Hepatic stellate cell (primary cell): ENCODE measurements at regions not wholly inside any gene's neighbourhood (a gene's known extent, or its start where the extent isn't known, plus 50 kb on each side); places are given as distances from the start of the nearest gene placed in this dataset.

Source experiments
- DNase-seq: peaks from one replicate; pipeline ENCODE4 v3.0.0; 2011; ENCODE audit warnings: low spot score

- DNase-seq = no peak
These were observed 181.1 kb downstream of the TGFB2 start for GRCh38 chr1:218526198-218526580.

DNA sequence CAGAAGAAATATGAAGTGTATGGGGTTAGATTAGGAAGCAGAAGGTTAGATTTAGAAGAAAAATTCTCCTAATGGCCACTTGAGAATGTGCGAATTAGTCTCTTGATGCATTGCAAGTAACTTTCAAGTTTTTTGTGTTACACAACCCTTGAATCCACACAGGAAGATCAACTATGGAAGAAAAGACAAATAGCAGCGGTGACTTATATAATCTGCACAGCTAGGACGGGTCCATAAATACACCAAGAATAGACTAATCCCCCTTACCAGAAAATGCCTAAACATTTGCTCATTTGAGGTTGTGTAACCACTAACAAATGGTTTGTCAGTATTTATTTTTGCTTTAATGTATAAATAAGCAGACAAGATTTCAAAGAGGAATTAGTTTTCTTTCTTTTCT lies 182.6 kb downstream of the TGFB2 start:
- DNase-seq = peak; percentile 34

GRCh38 chr1:218529646-218530300 lies 184.6 kb downstream of the TGFB2 start:
- peak; percentile 12 for DNase-seq

DNA sequence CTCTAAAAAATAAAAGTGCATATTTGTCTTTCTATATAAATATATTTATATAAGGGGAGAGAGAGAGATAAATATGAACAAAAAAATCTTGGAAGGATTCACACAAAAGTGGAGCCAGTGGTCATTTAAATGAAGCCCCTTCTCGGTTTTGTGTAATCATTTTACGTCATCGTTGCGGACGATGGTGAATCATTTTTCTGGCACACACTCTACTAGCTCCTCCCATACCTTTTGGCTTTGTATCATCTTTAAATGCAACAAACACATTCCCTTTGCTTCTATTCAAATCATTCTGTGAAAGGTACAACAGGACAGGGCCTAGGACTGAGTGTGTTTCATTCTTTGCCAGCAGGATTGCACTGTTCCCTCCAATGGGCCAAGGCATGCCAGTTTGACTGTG lies 186.8 kb downstream of the TGFB2 start:
- DNase-seq = no peak

- DNase-seq = no peak
These were observed 191.3 kb downstream of the TGFB2 start for GRCh38 chr1:218536296-218536986.

GRCh38 chr1:218537122-218537913 lies 192.2 kb downstream of the TGFB2 start:
- peak; percentile 35 for DNase-seq

- no peak for DNase-seq
These were observed 193.2 kb downstream of the TGFB2 start for GRCh38 chr1:218538341-218538740.

DNA sequence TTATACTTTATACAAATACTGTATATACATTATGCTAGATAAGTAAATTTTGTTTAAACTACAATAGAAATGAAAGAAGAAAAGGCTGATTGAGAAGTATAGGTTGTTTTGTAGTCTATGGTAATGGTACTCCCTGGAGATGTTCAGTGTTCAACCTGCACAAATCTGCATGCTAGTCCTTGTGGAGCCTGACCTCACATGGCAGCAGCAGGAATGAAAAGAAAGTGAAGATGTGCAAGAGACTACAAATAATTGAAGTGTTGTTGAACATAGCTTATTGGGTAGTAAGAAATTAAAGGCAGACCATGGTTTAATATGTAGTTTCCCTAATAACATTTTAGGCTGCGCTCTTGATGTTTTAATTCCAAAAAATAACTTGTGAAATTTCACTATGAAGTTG lies 201.2 kb downstream of the TGFB2 start:
- no peak for DNase-seq

GRCh38 chr1:218547957-218548730 lies 203.0 kb downstream of the TGFB2 start:
- no peak for DNase-seq

DNA sequence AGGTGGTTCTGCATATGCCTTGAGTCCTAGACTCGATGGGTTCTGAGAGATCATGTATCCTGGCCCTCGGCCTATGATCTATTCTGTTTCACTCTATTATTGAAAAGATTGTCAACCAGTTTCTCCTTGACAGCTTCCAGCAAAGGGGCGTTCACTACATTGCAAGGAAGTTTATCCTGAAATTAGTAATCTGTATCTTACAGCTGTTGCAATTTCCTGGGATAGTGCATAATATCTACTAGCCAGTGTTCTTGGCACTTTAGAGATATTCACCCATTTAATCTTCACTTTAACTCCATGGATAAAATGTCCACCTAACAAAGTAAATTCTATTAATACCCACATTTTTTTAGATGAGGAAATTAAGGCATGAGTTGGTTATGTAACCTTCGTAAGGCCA lies 203.6 kb downstream of the TGFB2 start:
- DNase-seq = no peak

DNA sequence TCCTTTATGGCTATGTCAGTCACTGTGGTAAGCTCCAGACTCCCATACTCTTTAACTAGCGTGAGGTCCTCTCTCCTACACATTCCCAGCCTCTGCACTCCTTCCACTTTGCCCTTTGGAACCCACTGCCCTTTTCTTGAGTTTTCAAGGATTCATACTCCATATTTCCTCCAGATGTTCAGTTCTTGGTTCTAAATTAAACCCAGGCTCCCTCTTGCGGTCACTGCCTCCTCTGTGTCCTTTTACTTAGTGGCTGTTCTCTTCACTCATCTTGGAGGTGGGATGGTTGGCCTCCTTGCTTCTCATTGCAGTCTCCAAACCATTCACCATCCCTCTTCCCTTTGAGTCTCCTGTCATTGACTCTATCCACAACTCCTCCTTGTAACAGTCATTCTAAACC lies 208.1 kb downstream of the TGFB2 start:
- DNase-seq = no peak

DNA sequence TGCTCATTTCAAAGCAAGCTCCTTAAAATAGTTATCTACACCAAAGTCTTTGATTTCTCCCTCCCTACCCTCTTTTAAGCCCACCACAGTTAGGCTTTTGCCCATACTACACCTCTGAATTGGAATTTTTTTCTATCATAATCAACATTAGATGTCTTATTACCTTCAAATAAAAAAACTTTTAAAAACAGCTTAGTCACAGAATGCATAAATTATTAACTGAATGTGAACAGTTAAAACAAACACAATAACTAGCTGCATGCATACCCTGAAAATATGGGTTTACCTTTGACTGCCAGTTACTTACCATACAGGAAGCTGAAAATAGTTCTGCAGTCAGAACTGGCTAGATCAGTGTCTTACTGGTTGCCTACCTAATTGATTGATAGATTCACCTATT lies 210.9 kb downstream of the TGFB2 start:
- no peak for DNase-seq

- DNase-seq = no peak
These were observed 212.6 kb downstream of the TGFB2 start for GRCh38 chr1:218557731-218558130.

GRCh38 chr1:218558271-218558810 lies 213.2 kb downstream of the TGFB2 start:
- no peak for DNase-seq

GRCh38 chr1:218565377-218565776 lies 220.2 kb downstream of the TGFB2 start:
- DNase-seq = no peak

DNA sequence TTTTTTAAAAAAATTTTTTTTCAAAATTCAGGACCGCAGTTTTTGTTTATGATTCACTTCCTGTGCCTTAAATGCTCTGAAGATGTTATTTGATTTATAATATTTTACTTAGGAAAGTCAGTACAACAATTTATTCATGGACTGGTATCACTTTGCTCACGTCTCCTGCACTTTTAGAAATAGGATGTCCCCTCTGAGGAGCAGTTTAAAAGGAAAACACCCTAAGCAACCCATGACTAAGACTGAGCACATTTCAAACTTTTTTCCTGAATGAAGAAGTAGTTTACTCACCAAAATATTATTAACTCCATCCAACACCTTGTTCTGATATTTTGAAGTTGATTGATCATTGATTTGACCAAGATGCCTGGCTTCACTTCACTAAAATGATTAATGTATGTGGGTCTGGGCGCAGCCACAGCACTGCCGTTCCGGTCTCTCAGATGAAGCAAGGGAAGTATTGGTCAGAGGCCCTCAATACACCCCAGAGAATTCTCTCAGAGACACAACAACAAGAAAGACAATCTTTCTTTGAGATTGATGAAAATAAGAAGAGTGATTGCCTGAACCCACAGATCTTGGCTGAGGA lies 223.9 kb downstream of the TGFB2 start:
- no peak for DNase-seq

DNA sequence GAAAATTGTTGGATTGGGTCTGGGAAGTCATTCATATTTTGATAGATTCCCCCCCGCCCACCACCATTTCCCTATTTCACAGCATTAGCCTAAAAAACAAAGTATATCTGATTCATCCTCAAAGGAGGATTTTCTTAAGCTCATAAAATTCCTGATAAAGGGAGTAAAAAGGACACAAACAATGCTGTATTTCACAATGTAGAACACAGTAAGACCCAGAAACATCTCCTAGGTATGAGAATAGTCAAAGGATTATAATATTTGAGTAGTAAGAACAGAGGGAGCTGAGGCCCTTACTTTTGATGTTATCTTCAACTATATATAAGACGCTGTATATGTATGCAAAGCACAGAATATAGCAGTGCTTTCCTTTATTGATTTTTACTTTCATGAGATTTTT lies 225.3 kb downstream of the TGFB2 start:
- no peak for DNase-seq

DNA sequence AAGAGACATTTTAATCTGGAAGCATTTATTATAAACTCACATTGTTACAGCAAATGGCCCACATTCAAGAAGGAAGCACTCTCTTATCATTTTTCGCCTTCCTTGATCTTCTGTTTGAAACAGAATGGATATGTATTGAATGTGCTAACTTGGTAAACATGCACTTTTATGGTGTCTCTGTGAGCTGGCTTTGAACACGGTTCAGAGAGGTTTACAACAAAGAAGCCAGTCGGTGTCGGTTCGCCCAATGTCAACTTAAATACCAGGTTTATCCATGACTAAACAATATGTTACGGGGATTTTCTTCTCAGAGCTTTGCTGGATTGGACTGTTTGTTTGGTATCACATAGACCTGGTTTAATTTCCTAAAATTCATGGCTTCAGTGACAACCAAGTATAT lies 226.4 kb downstream of the TGFB2 start:
- DNase-seq = no peak

- no peak for DNase-seq
These were observed 226.9 kb downstream of the TGFB2 start for GRCh38 chr1:218572050-218572449.

DNA sequence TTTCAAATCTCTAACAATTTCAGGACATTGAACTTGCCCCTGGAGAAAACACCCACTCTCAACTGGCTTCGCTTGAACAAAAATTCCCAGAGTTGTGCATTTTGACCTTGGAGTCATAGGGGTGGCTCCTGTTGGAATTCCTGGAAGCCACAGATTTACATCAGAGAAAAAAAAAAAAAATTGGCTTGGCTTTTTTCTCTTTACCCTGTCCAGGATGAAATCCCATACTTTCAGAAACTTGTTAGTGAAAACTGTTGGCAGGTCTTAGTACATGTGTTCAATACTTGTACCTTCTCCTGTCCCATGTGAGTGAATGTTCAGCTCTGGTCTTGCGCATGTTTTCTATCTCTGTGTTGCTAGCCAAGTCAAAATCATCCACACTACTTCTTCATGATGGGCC lies 228.8 kb downstream of the TGFB2 start:
- DNase-seq = no peak

DNA sequence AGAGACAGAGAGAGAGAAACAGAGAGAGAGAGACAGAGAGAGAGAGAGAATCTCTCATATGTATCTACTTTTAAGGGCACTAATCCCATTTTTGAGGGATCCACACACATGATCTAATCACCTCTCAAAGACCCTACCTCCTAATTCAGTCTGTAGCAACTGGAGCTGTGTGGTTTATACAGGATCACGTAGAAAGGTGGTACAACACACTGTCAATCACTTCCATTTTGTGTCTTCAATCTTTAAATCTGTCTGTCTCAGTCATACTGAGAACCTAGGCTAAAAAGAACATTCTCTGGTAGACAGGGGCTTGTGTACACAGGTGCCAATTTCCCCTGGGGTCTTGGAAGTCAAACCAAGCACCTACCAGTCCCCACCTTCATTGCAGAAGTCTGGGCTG lies 229.9 kb downstream of the TGFB2 start:
- DNase-seq = no peak

- DNase-seq = no peak
These were observed 230.7 kb downstream of the TGFB2 start for GRCh38 chr1:218575856-218576255.
